GM12873 (cell line): ENCODE measurements at regions not wholly inside any gene's neighbourhood (a gene's known extent, or its start where the extent isn't known, plus 50 kb on each side); places are given as distances from the start of the nearest gene placed in this dataset.

Source experiments
- CTCF ChIP-seq: IDR thresholded peaks from 2 replicates; pipeline ENCODE4 v1.5.1; 2012; ENCODE audit warnings: low read depth, mild to moderate bottlenecking, moderate library complexity, low read length, control low read depth; ENCODE audit not compliant: insufficient read depth; ENCODE audit errors: missing control alignments

- no peak for TF ChIP-seq CTCF
Observed at GRCh38 chr7:22586786-22587140, 86.8 kb upstream of the STEAP1B start.

GRCh38 chr7:22586101-22586785, 86.3 kb upstream of the STEAP1B start:
- no peak for TF ChIP-seq CTCF

- TF ChIP-seq CTCF = no peak
Observed at GRCh38 chr7:22584179-22584578, 84.2 kb upstream of the STEAP1B start.

GRCh38 chr7:22582863-22583622, 83.1 kb upstream of the STEAP1B start:
- no peak for TF ChIP-seq CTCF

- TF ChIP-seq CTCF = no peak
Observed at GRCh38 chr7:22581099-22581498, 81.1 kb upstream of the STEAP1B start.

GRCh38 chr7:22579961-22580360, 80.0 kb upstream of the STEAP1B start:
- TF ChIP-seq CTCF = no peak

GRCh38 chr7:22578007-22578733, 78.2 kb upstream of the STEAP1B start:
- TF ChIP-seq CTCF = no peak
